H9 (cell line): ENCODE measurements at regions not wholly inside any gene's neighbourhood (a gene's known extent, or its start where the extent isn't known, plus 50 kb on each side); places are given as distances from the start of the nearest gene placed in this dataset.

ENCODE experiments used
- DNase-seq: peaks from one replicate; pipeline ENCODE4 v3.0.0-alpha.2; 2017
- H2AFZ ChIP-seq: one replicate; pipeline ENCODE4 v1.6.1; 2013; ENCODE audit warnings: mild to moderate bottlenecking, low read length, control low read depth, moderate library complexity
- H2AK5ac ChIP-seq: 2 replicates; pipeline ENCODE4 v1.6.1; 2013; ENCODE audit warnings: low read length, control low read depth, mixed read lengths; ENCODE audit not compliant: insufficient read length
- H2BK120ac ChIP-seq: one replicate; pipeline ENCODE4 v1.6.1; 2013; ENCODE audit warnings: low read depth, mild to moderate bottlenecking, low read length, control low read depth, inconsistent platforms; ENCODE audit not compliant: poor library complexity, severe bottlenecking
- H2BK12ac ChIP-seq: 2 replicates; pipeline ENCODE4 v1.6.1; 2013; ENCODE audit warnings: low read length, control low read depth, mixed read lengths, low read depth; ENCODE audit not compliant: insufficient read length
- H2BK15ac ChIP-seq: 2 replicates; pipeline ENCODE4 v1.6.1; 2013; ENCODE audit warnings: low read depth, low read length, control low read depth
- H2BK20ac ChIP-seq: one replicate; pipeline ENCODE4 v1.6.1; 2013; ENCODE audit warnings: low read depth, mild to moderate bottlenecking, low read length, control low read depth, inconsistent platforms; ENCODE audit not compliant: poor library complexity, severe bottlenecking
- H2BK5ac ChIP-seq: 2 replicates; pipeline ENCODE4 v1.6.1; 2013; ENCODE audit warnings: low read length, control low read depth, mixed read lengths; ENCODE audit not compliant: insufficient read length
- H3K14ac ChIP-seq: 2 replicates; pipeline ENCODE4 v1.6.1; 2013; ENCODE audit warnings: low read length, control low read depth; ENCODE audit not compliant: insufficient read depth
- H3K18ac ChIP-seq: 2 replicates; pipeline ENCODE4 v1.6.1; 2013; ENCODE audit warnings: low read depth, mild to moderate bottlenecking, mixed read lengths, low read length, control low read depth; ENCODE audit not compliant: insufficient read length
- H3K23ac ChIP-seq: 2 replicates; pipeline ENCODE4 v1.6.1; 2013; ENCODE audit warnings: low read length, control low read depth, mixed read lengths, low read depth; ENCODE audit not compliant: insufficient read length
- H3K23me2 ChIP-seq: 2 replicates; pipeline ENCODE4 v1.6.1; 2013; ENCODE audit warnings: low read depth, mild to moderate bottlenecking, mixed read lengths, low read length, control low read depth; ENCODE audit not compliant: insufficient read length, poor library complexity, severe bottlenecking
- H3K27ac ChIP-seq: 2 replicates; pipeline ENCODE4 v1.5.1; 2013; ENCODE audit warnings: low read length, control low read depth, mixed read lengths, low read depth; ENCODE audit not compliant: insufficient read length
- H3K27me3 ChIP-seq: 2 replicates; pipeline ENCODE4 v1.6.1; 2013; ENCODE audit warnings: low read length, control low read depth, inconsistent platforms; ENCODE audit not compliant: insufficient read depth
- H3K4ac ChIP-seq: 2 replicates; pipeline ENCODE4 v1.6.1; 2013; ENCODE audit warnings: low read depth, mild to moderate bottlenecking, control low read depth, inconsistent platforms, low read length, moderate library complexity
- H3K4me1 ChIP-seq: 2 replicates; pipeline ENCODE4 v1.6.1; 2013; ENCODE audit warnings: low read length, control low read depth, inconsistent platforms; ENCODE audit not compliant: insufficient read depth
- H3K4me2 ChIP-seq: 2 replicates; pipeline ENCODE4 v1.6.1; 2013; ENCODE audit warnings: low read length, control low read depth, mixed read lengths; ENCODE audit not compliant: insufficient read length, insufficient read depth
- H3K56ac ChIP-seq: 2 replicates; pipeline ENCODE4 v1.6.1; 2013; ENCODE audit warnings: low read depth, mild to moderate bottlenecking, mixed read lengths, low read length, control low read depth; ENCODE audit not compliant: insufficient read length
- H3K79me1 ChIP-seq: 2 replicates; pipeline ENCODE4 v1.6.1; 2013; ENCODE audit warnings: low read depth, mild to moderate bottlenecking, moderate library complexity, low read length, control low read depth, inconsistent platforms; ENCODE audit not compliant: insufficient read depth, poor library complexity, severe bottlenecking
- H3K79me2 ChIP-seq: 2 replicates; pipeline ENCODE4 v1.6.1; 2013; ENCODE audit warnings: low read length, control low read depth, inconsistent platforms; ENCODE audit not compliant: insufficient read depth
- H3K9ac ChIP-seq: 2 replicates; pipeline ENCODE4 v1.6.1; 2013; ENCODE audit warnings: low read length, control low read depth, mixed read lengths; ENCODE audit not compliant: insufficient read length; ENCODE audit errors: extremely low read depth
- H3K9me3 ChIP-seq: one replicate; pipeline ENCODE4 v1.6.1; 2013; ENCODE audit warnings: low read depth, low read length, inconsistent platforms; ENCODE audit not compliant: control insufficient read depth
- H3T11ph ChIP-seq: one replicate; pipeline ENCODE4 v1.6.1; 2013; ENCODE audit warnings: mild to moderate bottlenecking, low read length, control low read depth, inconsistent platforms
- H4K20me1 ChIP-seq: one replicate; pipeline ENCODE4 v1.6.1; 2013; ENCODE audit not compliant: control insufficient read depth, insufficient read length, insufficient read depth
- H4K5ac ChIP-seq: 2 replicates; pipeline ENCODE4 v1.6.1; 2013; ENCODE audit warnings: low read depth, mild to moderate bottlenecking, mixed read lengths, low read length, control low read depth; ENCODE audit not compliant: insufficient read length
- H4K8ac ChIP-seq: replicated peaks from 2 replicates; pipeline ENCODE4 v1.6.1; 2013; ENCODE audit warnings: low read length, control low read depth, mixed read lengths, low read depth; ENCODE audit not compliant: insufficient read length
- H4K91ac ChIP-seq: 2 replicates; pipeline ENCODE4 v1.6.1; 2013; ENCODE audit warnings: low read depth, mild to moderate bottlenecking, moderate library complexity, mixed read lengths, low read length, control low read depth; ENCODE audit not compliant: insufficient read length
- H3K27ac Mint-ChIP-seq, 3 experiments: 2 replicates in 2 of 3; 3 replicates in 1 of 3; pipeline ENCODE4 v1.8.0; 2020 to 2021; ENCODE audit warnings: mixed read lengths in 3 of 3, mild to moderate bottlenecking in 1 of 3, moderate library complexity in 1 of 3
- H3K27me3 Mint-ChIP-seq: 2 replicates; pipeline ENCODE4 v1.8.0; 2021; ENCODE audit warnings: low read depth, mild to moderate bottlenecking, moderate library complexity, mixed read lengths
- H3K36me3 Mint-ChIP-seq, 3 experiments: 2 replicates in 2 of 3; 3 replicates in 1 of 3; pipeline ENCODE4 v1.8.0; 2020 to 2021; ENCODE audit warnings: low read depth in 3 of 3, mixed read lengths in 3 of 3; ENCODE audit not compliant: insufficient read depth in 1 of 3
- H3K4me1 Mint-ChIP-seq, 2 experiments: 2 replicates each; pipeline ENCODE4 v1.8.0; 2020; ENCODE audit warnings: mixed read lengths in 2 of 2
- H3K4me3 Mint-ChIP-seq, 2 experiments: 2 replicates in 1 of 2; 3 replicates in 1 of 2; pipeline ENCODE4 v1.8.0; 2020 to 2021; ENCODE audit warnings: mild to moderate bottlenecking in 2 of 2, mixed read lengths in 2 of 2, moderate library complexity in 1 of 2
- H3K9me3 Mint-ChIP-seq, 2 experiments: 2 replicates in 1 of 2; 3 replicates in 1 of 2; pipeline ENCODE4 v1.8.0; 2020; ENCODE audit warnings: mild to moderate bottlenecking in 2 of 2, mixed read lengths in 2 of 2, moderate library complexity in 1 of 2
- CTCF ChIP-seq: fragments of 200-600 bp; sonication (generic); conservative IDR thresholded peaks from 3 replicates; pipeline ENCODE4 v1.8.0; 2021; ENCODE audit warnings: antibody characterized with exemption, mild to moderate bottlenecking
- WGBS: extraction: QIAGEN DNeasy Blood & Tissue Kit; methylation state at CpG from one replicate; pipeline ENCODE4 v1.1.7; 2013; ENCODE audit warnings: missing lambda C conversion rate, low lambda C conversion rate, mixed read lengths; ENCODE audit not compliant: insufficient read length; ENCODE audit errors: extremely low coverage; 5-methylcytosine and 5-hydroxymethylcytosine counted together

- no peak overlapping the region for H4K5ac ChIP-seq
- H2BK5ac ChIP-seq, result no peak overlapping the region
- TF ChIP-seq CTCF, result no peak
- no peak overlapping the region for H3K27ac Mint-ChIP-seq
- H3K4me1 ChIP-seq, result no peaks in the 10 kb centered on the region
- no peak overlapping the region for H3K27ac ChIP-seq
- H3K23me2 ChIP-seq, result no peaks in the 10 kb centered on the region
- no peak overlapping the region for H3K18ac ChIP-seq
- no peak overlapping the region for H2BK15ac ChIP-seq
- H2BK20ac ChIP-seq, result no peak overlapping the region
- H3K27me3 ChIP-seq, result no peaks in the 10 kb centered on the region
- H3K9me3 ChIP-seq, result no peaks in the 10 kb centered on the region
- H3K4me3 Mint-ChIP-seq, result no peak overlapping the region
- H3K36me3 Mint-ChIP-seq, result no peaks in the 10 kb centered on the region; a peak in 1 of 7 replicates
- no peaks in the 10 kb centered on the region for H3K79me1 ChIP-seq
- H3K23ac ChIP-seq, result no peak overlapping the region
- no peak overlapping the region for H3K4ac ChIP-seq
- no peak overlapping the region for H3T11ph ChIP-seq
- H3K9ac ChIP-seq, result no peak overlapping the region
- peaks cover 2 to 3% of the 10 kb centered on the region in 2 experiments; a peak in 3 of 5 replicates for H3K9me3 Mint-ChIP-seq
- H3K4me1 Mint-ChIP-seq, result no peaks in the 10 kb centered on the region
- no peak overlapping the region for H2BK120ac ChIP-seq
- H4K20me1 ChIP-seq, result no peaks in the 10 kb centered on the region
- no peak overlapping the region for H3K14ac ChIP-seq
- no peak overlapping the region for H4K8ac ChIP-seq
- no peak overlapping the region for H2AFZ ChIP-seq
- H3K4me2 ChIP-seq, result no peak overlapping the region
- H3K27me3 Mint-ChIP-seq, result no peaks in the 10 kb centered on the region
- H2BK12ac ChIP-seq, result no peak overlapping the region
- no peak overlapping the region for H3K56ac ChIP-seq
- H4K91ac ChIP-seq, result no peak overlapping the region
- DNase-seq, result no peak
- H2AK5ac ChIP-seq, result no peak overlapping the region
- WGBS, result no CpG with 5 or more reads among the region's 2 CpGs
- no peaks in the 10 kb centered on the region for H3K79me2 ChIP-seq
Measured at GRCh38 chr10:57494486-57494885, 773.2 kb downstream of the IPMK start.
